ENCODE measurements at regions not wholly inside any gene's neighbourhood (a gene's known extent, or its start where the extent isn't known, plus 50 kb on each side); places are given as distances from the start of the nearest gene placed in this dataset.

DNA sequence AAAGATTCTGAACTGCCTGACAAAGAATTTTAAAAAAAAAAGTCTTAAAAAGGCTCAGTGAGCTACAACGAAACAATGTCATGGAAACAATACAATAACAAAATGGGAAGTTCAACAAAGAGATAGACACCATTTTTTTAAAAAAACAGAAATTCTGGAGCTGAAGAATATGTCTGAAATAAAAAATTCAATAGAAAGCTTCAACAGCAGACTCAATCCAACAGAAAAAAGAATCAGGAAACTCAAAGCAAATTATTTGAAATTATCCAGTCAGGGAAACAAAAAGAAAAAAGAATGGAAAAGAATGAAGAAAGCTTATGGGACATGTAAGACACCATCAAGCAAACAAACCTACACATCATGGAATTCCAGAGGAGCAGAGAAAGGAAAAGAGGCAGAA is 118.5 kb upstream of the LGR5 start:
- Histone ChIP-seq H3K4me1 (ENCODE audit: control insufficient read depth, extremely low read depth, insufficient read depth, low read length) (no peaks in the 10 kb centered on the region), H3K4me3 (replicated peaks in 1 of 3; ENCODE audit: insufficient read depth in 1 of 3, low read depth in 1 of 3, low read length in 3 of 3) (no peak overlapping the region), H3K27ac (ENCODE audit: insufficient read depth, low read depth, low read length) (no peak overlapping the region), H2AFZ (ENCODE audit: low read depth, low read length) (no peak overlapping the region), H3K9ac (replicated peaks; ENCODE audit: extremely low read depth, insufficient read depth, low read length) (no peak overlapping the region), H3K27me3 (ENCODE audit: control insufficient read depth in 2 of 2, insufficient read depth in 2 of 2, low read length in 2 of 2) (no peaks in the 10 kb centered on the region), H3K4me2 (ENCODE audit: insufficient read depth, low read length) (no peak overlapping the region), H4K20me1 (replicated peaks; ENCODE audit: control insufficient read depth, extremely low read depth, insufficient read depth, low read length) (no peaks in the 10 kb centered on the region), H3K9me3 (replicated peaks; ENCODE audit: control insufficient read depth, insufficient read depth, low read length) (no peaks in the 10 kb centered on the region), H3K9me1 (replicated peaks; ENCODE audit: control insufficient read depth, extremely low read depth, insufficient read depth, low read length) (no peaks in the 10 kb centered on the region), H3K79me2 (ENCODE audit: control insufficient read depth, insufficient read depth, low read length) (no peaks in the 10 kb centered on the region), H3K36me3 (ENCODE audit: control insufficient read depth in 2 of 2, extremely low read depth in 1 of 2, insufficient read depth in 2 of 2, low read length in 2 of 2) (no peaks in the 10 kb centered on the region)
- dilution Hi-C loops (cut with MboI; ENCODE audit: extremely low pct_ligation_motif_present, low sequenced_read_pairs): no loop called here
- TF ChIP-seq FOS (IDR thresholded peaks at IDR 0.05; ENCODE audit: borderline replicate concordance, insufficient read depth, low read length) (no peak), MAX (IDR thresholded peaks at IDR 0.05; ENCODE audit: insufficient read depth, insufficient read length) (no peak), EZH2 (IDR thresholded peaks at IDR 0.05; ENCODE audit: borderline replicate concordance, low read depth, low read length, severe bottlenecking) (no peak), MYC (IDR thresholded peaks at IDR 0.05; ENCODE audit: low read depth, low read length) (no peak), GATA2 (IDR thresholded peaks at IDR 0.05; ENCODE audit: insufficient read depth, insufficient read length, low read depth, low read length) (no peak), POLR2A (IDR thresholded peaks at IDR 0.05; ENCODE audit: low read depth, low read length) (no peak), POLR2AphosphoS5 (IDR thresholded peaks at IDR 0.05; ENCODE audit: insufficient read depth, low read depth, low read length) (no peak), JUN (IDR thresholded peaks at IDR 0.05; ENCODE audit: borderline replicate concordance, insufficient read depth, insufficient read length, low read depth) (no peak)
- TF ChIP-seq, protein P1, sequence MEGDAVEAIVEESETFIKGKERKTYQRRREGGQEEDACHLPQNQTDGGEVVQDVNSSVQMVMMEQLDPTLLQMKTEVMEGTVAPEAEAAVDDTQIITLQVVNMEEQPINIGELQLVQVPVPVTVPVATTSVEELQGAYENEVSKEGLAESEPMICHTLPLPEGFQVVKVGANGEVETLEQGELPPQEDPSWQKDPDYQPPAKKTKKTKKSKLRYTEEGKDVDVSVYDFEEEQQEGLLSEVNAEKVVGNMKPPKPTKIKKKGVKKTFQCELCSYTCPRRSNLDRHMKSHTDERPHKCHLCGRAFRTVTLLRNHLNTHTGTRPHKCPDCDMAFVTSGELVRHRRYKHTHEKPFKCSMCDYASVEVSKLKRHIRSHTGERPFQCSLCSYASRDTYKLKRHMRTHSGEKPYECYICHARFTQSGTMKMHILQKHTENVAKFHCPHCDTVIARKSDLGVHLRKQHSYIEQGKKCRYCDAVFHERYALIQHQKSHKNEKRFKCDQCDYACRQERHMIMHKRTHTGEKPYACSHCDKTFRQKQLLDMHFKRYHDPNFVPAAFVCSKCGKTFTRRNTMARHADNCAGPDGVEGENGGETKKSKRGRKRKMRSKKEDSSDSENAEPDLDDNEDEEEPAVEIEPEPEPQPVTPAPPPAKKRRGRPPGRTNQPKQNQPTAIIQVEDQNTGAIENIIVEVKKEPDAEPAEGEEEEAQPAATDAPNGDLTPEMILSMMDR (IDR thresholded peaks at IDR 0.05; ENCODE audit: extremely low read depth in 1 of 2, insufficient read depth in 1 of 2, low read depth in 1 of 2, low read length in 2 of 2): no peak
- intact Hi-C loops (cut with micrococcal nuclease): no loop called here
- BruUV-seq (replicated peaks): no TSS peak
- FAIRE-seq (no peak), DNase-seq (ENCODE audit: low read depth, low spot score) (no peak)
- POLR2A ChIA-PET: no interaction called here
- CTCF ChIA-PET: no interaction called here
